ENCODE measurements at regions not wholly inside any gene's neighbourhood (a gene's known extent, or its start where the extent isn't known, plus 50 kb on each side); places are given as distances from the start of the nearest gene placed in this dataset.
A peak's percentile ranks its signal among the peaks of the same experiment; 100 is the strongest.

DNA sequence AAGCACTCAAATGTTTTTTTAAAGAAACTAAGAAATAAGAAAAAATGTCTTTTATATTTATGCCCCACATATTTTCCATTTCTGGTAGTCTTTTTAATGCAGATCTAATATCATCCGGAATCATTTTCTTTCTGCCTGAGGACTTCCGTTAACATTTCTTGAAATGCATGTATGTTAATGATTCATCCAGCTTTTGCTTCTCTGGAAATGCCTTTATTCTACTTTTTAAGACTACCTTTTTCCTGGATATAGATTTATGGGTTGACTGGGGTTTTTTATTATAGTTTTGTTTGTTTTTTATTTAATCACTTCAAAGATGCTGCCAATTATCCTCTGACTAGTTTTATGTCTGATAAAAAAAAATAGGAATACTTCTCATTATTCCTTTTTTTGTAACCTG is 57.1 kb upstream of the LDLRAD3 start:
- no peak overlapping the region for H3K4me3 ChIP-seq (replicated peaks; ENCODE audit: low read depth, low read length)
- TF ChIP-seq, protein P1, sequence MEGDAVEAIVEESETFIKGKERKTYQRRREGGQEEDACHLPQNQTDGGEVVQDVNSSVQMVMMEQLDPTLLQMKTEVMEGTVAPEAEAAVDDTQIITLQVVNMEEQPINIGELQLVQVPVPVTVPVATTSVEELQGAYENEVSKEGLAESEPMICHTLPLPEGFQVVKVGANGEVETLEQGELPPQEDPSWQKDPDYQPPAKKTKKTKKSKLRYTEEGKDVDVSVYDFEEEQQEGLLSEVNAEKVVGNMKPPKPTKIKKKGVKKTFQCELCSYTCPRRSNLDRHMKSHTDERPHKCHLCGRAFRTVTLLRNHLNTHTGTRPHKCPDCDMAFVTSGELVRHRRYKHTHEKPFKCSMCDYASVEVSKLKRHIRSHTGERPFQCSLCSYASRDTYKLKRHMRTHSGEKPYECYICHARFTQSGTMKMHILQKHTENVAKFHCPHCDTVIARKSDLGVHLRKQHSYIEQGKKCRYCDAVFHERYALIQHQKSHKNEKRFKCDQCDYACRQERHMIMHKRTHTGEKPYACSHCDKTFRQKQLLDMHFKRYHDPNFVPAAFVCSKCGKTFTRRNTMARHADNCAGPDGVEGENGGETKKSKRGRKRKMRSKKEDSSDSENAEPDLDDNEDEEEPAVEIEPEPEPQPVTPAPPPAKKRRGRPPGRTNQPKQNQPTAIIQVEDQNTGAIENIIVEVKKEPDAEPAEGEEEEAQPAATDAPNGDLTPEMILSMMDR (IDR thresholded peaks at IDR 0.05; ENCODE audit: low read depth, low read length, missing control alignments): no peak
- no peak for DNase-seq (ENCODE audit: extremely low read depth, low read depth)

DNA sequence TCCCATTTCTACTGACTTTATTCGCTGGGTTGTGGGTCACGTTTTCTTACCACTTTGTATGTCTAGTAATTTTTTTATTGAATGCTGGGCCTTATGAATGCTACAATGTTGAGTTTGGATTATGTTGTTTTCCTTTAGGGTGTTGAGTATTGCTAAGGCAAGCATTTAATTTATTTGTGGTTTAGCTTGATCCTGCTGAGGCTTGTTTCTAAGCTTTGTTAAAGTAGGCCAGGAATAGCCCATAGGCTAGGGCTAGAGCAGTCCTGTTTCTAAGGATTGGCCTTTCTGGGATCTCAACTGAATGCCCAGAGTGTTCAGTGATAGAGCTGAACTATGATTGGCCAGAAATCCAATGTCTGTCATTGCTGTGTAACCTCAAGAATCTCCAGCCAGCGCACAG is 56.1 kb upstream of the LDLRAD3 start:
- DNase-seq (ENCODE audit: extremely low read depth, low read depth): no peak
- TF ChIP-seq, protein P1 (IDR thresholded peaks at IDR 0.05; ENCODE audit: low read depth, low read length, missing control alignments): no peak
- no peak overlapping the region for H3K4me3 ChIP-seq (replicated peaks; ENCODE audit: low read depth, low read length)

DNA sequence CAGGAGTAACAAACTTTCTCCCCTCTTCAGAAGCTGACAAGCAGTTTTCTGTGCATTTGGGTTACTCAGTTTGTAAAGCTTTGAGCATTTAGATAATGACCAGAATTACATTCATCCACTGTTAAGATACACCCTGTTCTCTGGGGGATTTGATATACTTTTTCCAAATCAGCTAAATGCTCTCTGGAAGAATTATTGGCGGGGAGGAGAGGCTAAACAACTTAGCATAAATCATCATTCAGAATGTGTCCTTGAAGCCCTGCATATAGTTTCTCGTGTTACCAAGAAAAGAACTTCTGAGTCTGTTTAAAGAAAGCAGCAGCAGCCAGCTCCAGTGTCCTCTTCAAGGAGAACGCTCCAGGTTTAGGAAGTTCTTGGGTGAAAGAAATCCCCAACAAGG is 54.9 kb upstream of the LDLRAD3 start:
- DNase-seq (ENCODE audit: extremely low read depth, low read depth): no peak
- H3K4me3 ChIP-seq (replicated peaks; ENCODE audit: low read depth, low read length): no peak overlapping the region
- TF ChIP-seq, protein P1 (IDR thresholded peaks at IDR 0.05; ENCODE audit: low read depth, low read length, missing control alignments): no peak

DNA sequence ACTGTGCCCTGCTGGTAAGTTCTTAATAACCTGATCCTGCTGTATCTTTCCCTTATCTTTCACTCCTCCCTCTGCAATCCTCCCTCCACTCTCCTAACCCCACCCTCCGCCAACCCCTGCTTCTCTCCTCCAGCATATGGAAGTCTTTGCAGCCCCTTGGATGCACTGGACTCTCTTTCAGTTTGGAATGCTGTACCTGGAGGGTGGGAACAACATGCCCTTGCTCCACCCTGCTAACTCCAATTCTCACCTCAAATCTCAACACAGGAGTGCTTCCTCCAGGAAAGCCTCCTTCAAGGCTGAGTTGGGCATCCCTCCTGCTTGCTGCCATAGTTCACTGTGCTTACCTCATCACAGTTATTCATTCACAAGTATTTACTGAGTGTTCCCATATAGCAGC is 52.8 kb upstream of the LDLRAD3 start:
- DNase-seq (ENCODE audit: extremely low read depth, low read depth): no peak
- TF ChIP-seq, protein P1 (IDR thresholded peaks at IDR 0.05; ENCODE audit: low read depth, low read length, missing control alignments): no peak
- H3K4me3 ChIP-seq (replicated peaks; ENCODE audit: low read depth, low read length): no peak overlapping the region

DNA sequence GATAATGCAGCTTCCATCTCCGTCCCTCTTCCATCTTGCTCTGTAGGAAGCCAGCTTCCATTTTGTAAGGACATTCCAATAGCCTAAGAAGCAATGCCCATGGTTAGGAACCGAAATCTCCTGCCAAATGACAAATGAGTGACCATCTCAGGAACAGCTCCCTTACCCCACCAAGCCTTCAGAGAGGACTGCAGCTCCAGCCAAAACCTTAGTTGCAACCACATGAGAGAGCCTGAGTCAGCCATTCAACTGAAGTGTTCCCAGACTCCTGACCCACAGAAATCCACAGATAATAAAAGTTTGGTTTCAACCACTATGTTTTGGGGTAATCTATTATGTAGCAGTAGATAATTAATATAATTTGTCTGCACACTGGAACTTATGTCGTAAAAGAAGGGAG is 51.7 kb upstream of the LDLRAD3 start:
- no peak for DNase-seq (ENCODE audit: extremely low read depth, low read depth)
- TF ChIP-seq, protein P1 (IDR thresholded peaks at IDR 0.05; ENCODE audit: low read depth, low read length, missing control alignments): no peak

DNA sequence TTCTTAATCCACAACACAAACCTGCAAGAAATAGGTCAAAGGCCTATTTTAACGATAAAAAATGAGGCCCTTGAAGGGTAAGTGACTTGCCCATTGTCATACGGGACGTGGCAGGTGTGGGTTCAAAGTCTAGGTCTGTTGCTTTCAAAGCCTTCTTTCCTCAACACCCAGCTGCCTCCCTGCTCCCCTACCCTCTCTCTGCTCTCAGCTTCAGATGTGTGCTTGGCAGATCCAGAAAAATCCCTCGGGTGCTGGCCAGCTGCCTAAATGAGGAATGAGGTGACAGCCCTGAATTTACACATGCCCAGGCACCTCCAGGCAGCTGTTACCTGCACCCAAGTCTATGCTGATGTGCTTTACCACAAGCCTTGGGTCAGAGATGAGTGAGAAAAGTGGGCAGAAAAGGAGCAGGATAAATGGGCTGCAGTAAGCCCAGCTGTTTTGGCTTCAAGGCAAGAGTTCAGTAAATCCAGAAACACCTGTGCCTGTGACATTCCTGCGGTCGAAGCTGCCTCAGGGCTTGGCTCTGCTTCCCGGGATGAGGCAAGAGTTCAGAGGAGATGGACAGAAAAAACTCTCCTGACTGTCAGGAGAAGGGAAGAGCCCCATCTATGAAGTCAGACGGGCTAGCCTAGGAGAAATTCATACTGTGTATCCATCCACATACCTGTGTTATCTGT is 49.9 kb upstream of the LDLRAD3 start:
- DNase-seq (ENCODE audit: extremely low read depth, low read depth): peak; percentile 57
- no peak overlapping the region for H3K4me3 ChIP-seq (replicated peaks; ENCODE audit: low read depth, low read length)
- TF ChIP-seq, protein P1 (IDR thresholded peaks at IDR 0.05; ENCODE audit: low read depth, low read length, missing control alignments): no peak

More for the DNA sequence above, 51.7 kb upstream of the LDLRAD3 start:
- H3K4me3 ChIP-seq (replicated peaks; ENCODE audit: low read depth, low read length): no peak overlapping the region
